Cardiac fibroblast (primary cell): ENCODE measurements at regions not wholly inside any gene's neighbourhood (a gene's known extent, or its start where the extent isn't known, plus 50 kb on each side); places are given as distances from the start of the nearest gene placed in this dataset.
"Not testable (repeated sequence)": the region's sequence is repeated elsewhere in the genome, so short reads cannot be mapped to it uniquely, and the experiment has no call there.

Experiments
- DNase-seq, 2 donors: peaks; one replicate each; pipeline versions ENCODE4 v3.0.0 to v3.0.0-alpha.2; 2010; ENCODE audit warnings: low read depth in 2 of 2
- H3K4me3 ChIP-seq, 2 donors: replicated peaks in 1 of 2; 1 replicate in 1 of 2; 2 replicates in 1 of 2; pipeline ENCODE4 v1.5.1; 2011; ENCODE audit warnings: low read depth in 2 of 2, low read length in 2 of 2, mild to moderate bottlenecking in 2 of 2, moderate library complexity in 1 of 2
- TF ChIP-seq, protein P1 (sequence below): IDR thresholded peaks from one replicate; pipeline ENCODE4 v1.5.1; 2011; ENCODE audit warnings: low read depth, mild to moderate bottlenecking, low read length, inconsistent platforms

DNA sequence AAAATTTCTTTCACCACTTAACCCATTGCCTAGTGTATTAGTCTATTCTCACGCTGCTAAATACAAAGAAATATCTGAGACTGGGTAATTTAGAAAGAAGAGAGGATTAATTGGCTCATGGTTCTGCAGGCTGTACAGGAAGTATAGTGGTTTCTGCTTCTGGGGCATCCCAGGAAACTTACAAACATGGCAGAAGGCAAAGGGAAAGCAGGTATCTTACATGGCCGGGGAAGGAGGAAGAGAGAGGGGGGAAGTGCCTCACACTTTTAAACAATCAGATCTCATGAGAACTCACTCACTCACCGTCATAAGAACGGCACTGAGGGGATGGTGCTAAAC is 931.4 kb upstream of the SOX9 start:
- no peak overlapping the region for H3K4me3 ChIP-seq
- DNase-seq = no peak
- TF ChIP-seq, protein P1, sequence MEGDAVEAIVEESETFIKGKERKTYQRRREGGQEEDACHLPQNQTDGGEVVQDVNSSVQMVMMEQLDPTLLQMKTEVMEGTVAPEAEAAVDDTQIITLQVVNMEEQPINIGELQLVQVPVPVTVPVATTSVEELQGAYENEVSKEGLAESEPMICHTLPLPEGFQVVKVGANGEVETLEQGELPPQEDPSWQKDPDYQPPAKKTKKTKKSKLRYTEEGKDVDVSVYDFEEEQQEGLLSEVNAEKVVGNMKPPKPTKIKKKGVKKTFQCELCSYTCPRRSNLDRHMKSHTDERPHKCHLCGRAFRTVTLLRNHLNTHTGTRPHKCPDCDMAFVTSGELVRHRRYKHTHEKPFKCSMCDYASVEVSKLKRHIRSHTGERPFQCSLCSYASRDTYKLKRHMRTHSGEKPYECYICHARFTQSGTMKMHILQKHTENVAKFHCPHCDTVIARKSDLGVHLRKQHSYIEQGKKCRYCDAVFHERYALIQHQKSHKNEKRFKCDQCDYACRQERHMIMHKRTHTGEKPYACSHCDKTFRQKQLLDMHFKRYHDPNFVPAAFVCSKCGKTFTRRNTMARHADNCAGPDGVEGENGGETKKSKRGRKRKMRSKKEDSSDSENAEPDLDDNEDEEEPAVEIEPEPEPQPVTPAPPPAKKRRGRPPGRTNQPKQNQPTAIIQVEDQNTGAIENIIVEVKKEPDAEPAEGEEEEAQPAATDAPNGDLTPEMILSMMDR = no peak

DNA sequence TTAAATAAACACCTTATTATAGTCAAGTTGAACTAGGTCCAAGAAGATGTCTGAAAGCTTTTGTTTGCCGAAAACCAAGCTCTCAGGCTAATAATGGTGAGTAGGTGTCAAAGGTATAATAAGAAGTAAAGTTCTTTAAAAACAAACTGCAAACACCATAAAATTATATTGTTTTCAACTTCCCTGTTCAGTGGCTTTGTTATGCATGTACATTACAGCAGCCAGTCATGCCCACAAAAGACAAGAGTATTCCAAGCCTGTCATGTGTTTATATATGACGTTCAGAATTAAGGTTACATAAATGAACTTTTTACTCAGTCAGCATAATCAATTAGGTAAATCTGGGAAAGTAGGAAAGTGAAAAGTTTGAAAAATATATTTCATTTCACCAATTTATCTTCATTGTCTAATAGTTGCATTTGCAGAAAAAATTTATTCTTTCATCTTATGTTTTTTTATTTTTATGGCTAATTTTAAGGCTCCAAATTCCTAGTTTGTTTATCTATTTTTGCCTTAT is 928.7 kb upstream of the SOX9 start:
- H3K4me3 ChIP-seq = no peak overlapping the region
- no peak for DNase-seq
- TF ChIP-seq, protein P1 = no peak

DNA sequence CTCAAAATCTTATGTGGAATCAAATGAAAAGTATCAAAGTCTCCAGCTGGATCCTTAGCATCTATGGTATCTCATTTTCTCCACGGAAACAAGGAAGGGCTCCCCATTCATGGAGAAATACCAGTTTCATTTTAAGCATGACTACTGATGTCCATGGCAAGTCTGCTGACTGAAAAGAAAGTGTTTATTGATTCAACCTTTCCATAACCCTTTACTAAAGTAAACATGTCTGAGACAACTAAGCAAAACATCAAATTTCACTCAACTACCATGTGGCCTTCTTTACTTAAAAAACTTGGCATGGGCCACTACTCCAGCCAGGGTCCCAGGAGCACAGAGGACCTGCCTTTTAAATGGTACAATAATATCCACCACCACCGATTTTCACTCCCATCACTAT is 928.0 kb upstream of the SOX9 start:
- no peak overlapping the region for H3K4me3 ChIP-seq
- TF ChIP-seq, protein P1 = no peak
- DNase-seq = no peak

DNA sequence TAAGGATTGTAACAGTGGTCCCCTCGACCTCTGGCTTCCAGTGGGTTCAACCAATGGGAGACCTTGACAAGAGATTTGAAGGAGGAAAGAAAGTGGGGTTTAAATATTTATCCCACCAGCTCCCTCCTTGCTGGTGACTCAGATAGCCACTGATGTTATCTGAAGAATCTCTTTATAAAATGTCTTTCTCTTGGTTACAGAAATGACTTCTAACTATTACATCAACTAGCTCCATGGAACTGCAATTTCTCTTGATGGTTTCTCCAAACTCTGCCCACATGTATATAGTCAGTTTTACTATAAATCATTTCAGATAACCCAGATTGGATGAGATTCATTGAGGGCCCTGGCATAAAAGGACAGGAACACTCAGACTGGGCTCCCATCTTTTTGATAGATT is 920.2 kb upstream of the SOX9 start:
- no peak for DNase-seq
- TF ChIP-seq, protein P1 = no peak
- H3K4me3 ChIP-seq = no peak overlapping the region

DNA sequence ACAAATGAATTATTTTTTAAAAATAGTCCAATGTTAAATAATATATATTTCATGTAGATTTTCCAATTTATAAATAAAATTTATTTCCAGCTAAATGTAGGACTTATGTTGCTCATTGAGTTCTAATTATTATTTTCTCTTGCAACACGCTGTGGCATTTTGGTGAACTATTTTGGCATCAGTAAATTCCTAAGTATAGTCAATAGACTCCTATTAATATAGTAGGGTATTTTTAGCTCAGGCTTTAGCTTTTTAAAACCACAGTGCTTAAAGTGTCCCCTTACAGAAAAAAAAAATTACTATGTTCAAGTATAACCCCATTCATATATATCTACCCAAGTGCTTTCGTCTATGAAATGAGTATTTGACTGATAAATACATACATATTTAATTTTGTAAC is 919.2 kb upstream of the SOX9 start:
- H3K4me3 ChIP-seq = no peak overlapping the region
- DNase-seq = no peak
- TF ChIP-seq, protein P1 = no peak

DNA sequence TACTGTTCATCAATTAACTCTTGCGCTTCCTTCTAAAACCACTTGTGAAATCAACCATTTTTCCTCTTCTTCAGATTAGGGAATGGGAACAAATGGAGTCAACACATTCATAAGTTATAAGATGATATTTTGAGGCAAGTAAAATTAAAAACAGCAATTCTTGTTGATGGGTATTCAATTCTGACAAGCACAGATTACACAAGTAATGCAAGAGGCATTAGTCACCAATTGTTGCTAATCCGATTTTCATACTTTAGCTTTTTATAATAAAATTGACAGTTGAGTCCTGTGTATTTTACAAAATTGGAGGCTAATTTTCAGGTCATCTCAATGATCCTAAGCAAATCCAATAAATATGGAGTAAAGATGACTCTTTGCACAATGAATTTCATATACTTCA is 918.4 kb upstream of the SOX9 start:
- TF ChIP-seq, protein P1 = no peak
- no peak overlapping the region for H3K4me3 ChIP-seq
- DNase-seq = no peak

DNA sequence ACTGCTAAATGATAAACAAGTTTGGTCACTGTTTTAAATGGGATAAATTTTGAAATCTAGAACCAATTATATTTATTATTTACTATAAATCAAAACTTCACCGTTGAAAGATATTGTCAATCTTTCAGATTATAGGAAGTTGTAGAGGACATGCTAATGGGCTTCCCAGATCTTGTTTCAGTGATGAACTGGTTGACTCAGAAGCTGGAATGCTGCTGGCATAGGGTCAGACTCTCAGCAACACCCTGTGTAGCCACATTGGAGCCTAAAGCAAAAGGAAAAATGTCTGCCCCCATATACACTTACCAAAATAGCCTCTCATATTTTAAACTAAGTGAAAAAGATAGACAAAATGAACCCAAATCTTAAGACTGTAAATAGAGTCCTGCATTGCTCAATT is 916.9 kb upstream of the SOX9 start:
- TF ChIP-seq, protein P1 = no peak
- DNase-seq = no peak
- no peak overlapping the region for H3K4me3 ChIP-seq

DNA sequence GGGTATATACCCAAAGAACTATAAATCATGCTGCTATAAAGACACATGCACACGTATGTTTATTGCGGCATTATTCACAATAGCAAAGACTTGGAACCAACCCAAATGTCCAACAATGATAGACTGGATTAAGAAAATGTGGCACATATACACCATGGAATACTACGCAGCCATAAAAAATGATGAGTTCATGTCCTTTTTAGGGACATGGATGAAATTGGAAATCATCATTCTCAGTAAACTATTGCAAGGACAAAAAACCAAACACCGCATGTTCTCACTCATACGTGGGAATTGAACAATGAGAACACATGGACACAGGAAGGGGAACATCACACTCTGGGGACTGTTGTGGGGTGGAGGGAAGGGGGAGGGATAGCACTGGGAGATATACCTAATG is 914.9 kb upstream of the SOX9 start:
- H3K4me3 ChIP-seq, DNase-seq: not testable (repeated sequence)
